Nucleus accumbens (tissue), 56 donors: ENCODE measurements at regions not wholly inside any gene's neighbourhood (a gene's known extent, or its start where the extent isn't known, plus 50 kb on each side); places are given as distances from the start of the nearest gene placed in this dataset.

Source experiments
- DNase-seq, 56 donors: peaks; one replicate each; lab custom pipeline; 2025; lab: John Stamatoyannopoulos, UW

- no peak for DNase-seq
Observed at GRCh38 chr18:11283479-11284161, 134.3 kb upstream of the PIEZO2 start.

GRCh38 chr18:11279461-11279860, 130.1 kb upstream of the PIEZO2 start:
- no peak for DNase-seq

GRCh38 chr18:11276678-11277077, 127.3 kb upstream of the PIEZO2 start:
- DNase-seq = no peak

- DNase-seq = no peak
Observed at GRCh38 chr18:11274144-11274794, 124.9 kb upstream of the PIEZO2 start.

- no peak for DNase-seq
Observed at GRCh38 chr18:11272516-11272915, 123.1 kb upstream of the PIEZO2 start.

GRCh38 chr18:11271954-11272353, 122.6 kb upstream of the PIEZO2 start:
- no peak for DNase-seq

GRCh38 chr18:11269257-11269656, 119.9 kb upstream of the PIEZO2 start:
- DNase-seq = no peak

GRCh38 chr18:11268741-11269233, 119.4 kb upstream of the PIEZO2 start:
- no peak for DNase-seq

- no peak for DNase-seq
Observed at GRCh38 chr18:11268153-11268552, 118.8 kb upstream of the PIEZO2 start.

GRCh38 chr18:11266781-11267480, 117.6 kb upstream of the PIEZO2 start:
- no peak for DNase-seq

GRCh38 chr18:11261486-11261885, 112.1 kb upstream of the PIEZO2 start:
- no peak for DNase-seq

- DNase-seq = no peak
Observed at GRCh38 chr18:11260961-11261461, 111.6 kb upstream of the PIEZO2 start.

GRCh38 chr18:11259469-11260150, 110.2 kb upstream of the PIEZO2 start:
- peak in 1 of 56 donors; percentile 5 for DNase-seq

- DNase-seq = no peak
Observed at GRCh38 chr18:11258039-11258610, 108.8 kb upstream of the PIEZO2 start.

GRCh38 chr18:11256251-11256650, 106.9 kb upstream of the PIEZO2 start:
- DNase-seq = no peak

GRCh38 chr18:11251891-11252270, 102.5 kb upstream of the PIEZO2 start:
- DNase-seq = no peak

- no peak for DNase-seq
Observed at GRCh38 chr18:11251229-11251890, 102.0 kb upstream of the PIEZO2 start.

- DNase-seq = no peak
Observed at GRCh38 chr18:11249391-11249790, 100.0 kb upstream of the PIEZO2 start.

GRCh38 chr18:11247381-11247970, 98.1 kb upstream of the PIEZO2 start:
- DNase-seq = no peak
